AG09319 (cell line): ENCODE measurements at regions not wholly inside any gene's neighbourhood (a gene's known extent, or its start where the extent isn't known, plus 50 kb on each side); places are given as distances from the start of the nearest gene placed in this dataset.
"Not testable (repeated sequence)": the region's sequence is repeated elsewhere in the genome, so short reads cannot be mapped to it uniquely, and the experiment has no call there.

Source experiments
- DNase-seq: peaks from one replicate; pipeline ENCODE4 v3.0.0-alpha.2; 2010; ENCODE audit warnings: low read depth; ENCODE audit errors: extremely low read depth
- TF ChIP-seq, protein P1 (sequence below): IDR thresholded peaks from 2 replicates; pipeline ENCODE4 v1.5.1; 2011; ENCODE audit warnings: low read depth, mild to moderate bottlenecking, inconsistent platforms, low read length, moderate library complexity

DNA sequence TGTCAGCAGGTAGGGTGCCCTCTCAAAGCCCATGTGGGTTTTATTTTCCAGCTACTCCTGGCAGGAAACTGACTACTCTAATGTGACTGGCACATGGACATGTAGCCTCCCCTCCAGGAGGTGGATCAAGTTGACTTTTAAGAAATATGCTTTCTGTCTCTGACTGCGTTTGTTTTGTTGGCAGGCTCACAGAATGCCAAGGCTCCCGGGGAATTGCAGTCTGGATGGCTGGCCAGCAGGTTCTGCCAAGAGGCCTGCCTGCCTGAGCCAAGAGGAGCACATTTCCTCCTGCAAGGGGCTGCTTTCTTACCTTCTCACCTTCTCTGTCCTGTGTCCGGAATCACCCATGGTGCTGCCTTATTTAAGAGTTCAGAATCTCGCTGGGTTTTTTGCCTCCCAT, 217.3 kb upstream of the ERCC4 start:
- DNase-seq: no peak
- TF ChIP-seq, protein P1, sequence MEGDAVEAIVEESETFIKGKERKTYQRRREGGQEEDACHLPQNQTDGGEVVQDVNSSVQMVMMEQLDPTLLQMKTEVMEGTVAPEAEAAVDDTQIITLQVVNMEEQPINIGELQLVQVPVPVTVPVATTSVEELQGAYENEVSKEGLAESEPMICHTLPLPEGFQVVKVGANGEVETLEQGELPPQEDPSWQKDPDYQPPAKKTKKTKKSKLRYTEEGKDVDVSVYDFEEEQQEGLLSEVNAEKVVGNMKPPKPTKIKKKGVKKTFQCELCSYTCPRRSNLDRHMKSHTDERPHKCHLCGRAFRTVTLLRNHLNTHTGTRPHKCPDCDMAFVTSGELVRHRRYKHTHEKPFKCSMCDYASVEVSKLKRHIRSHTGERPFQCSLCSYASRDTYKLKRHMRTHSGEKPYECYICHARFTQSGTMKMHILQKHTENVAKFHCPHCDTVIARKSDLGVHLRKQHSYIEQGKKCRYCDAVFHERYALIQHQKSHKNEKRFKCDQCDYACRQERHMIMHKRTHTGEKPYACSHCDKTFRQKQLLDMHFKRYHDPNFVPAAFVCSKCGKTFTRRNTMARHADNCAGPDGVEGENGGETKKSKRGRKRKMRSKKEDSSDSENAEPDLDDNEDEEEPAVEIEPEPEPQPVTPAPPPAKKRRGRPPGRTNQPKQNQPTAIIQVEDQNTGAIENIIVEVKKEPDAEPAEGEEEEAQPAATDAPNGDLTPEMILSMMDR: no peak

- TF ChIP-seq, protein P1: no peak
- no peak for DNase-seq
Observed at GRCh38 chr16:13708347-13709120, 211.4 kb upstream of the ERCC4 start.

- TF ChIP-seq, protein P1: no peak
- DNase-seq: no peak
Observed at GRCh38 chr16:13718748-13719147, 201.2 kb upstream of the ERCC4 start.

GRCh38 chr16:13727943-13728342, 192.0 kb upstream of the ERCC4 start:
- TF ChIP-seq, protein P1: no peak
- DNase-seq: no peak

- DNase-seq: no peak
- TF ChIP-seq, protein P1: no peak
Observed at GRCh38 chr16:13733561-13733960, 186.4 kb upstream of the ERCC4 start.

- not testable (repeated sequence) for DNase-seq
Observed at GRCh38 chr16:13739621-13740373, 180.2 kb upstream of the ERCC4 start.

GRCh38 chr16:13742928-13743327, 177.0 kb upstream of the ERCC4 start:
- no peak for DNase-seq
- TF ChIP-seq, protein P1: no peak

DNA sequence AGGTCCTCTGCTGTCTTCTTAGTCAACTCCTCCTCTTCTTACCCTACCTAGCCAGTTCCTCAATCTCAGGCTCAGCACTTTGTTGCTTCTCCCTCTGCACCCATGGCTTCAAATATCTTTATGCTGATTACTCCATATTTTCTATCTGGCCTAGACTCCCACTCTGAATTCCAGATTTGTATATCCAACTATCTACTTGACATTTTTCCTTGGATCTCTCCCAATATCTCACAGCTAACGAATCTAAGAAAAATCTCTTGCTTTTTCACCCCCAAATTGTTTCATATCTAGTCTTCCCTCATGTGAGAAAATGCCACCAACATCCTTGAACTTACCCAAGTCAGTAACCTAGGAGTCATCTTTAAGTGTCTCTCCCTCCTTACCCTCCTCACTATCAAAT, 176.4 kb upstream of the ERCC4 start:
- DNase-seq: no peak
- TF ChIP-seq, protein P1: no peak
